Islet of Langerhans (tissue), 1 donor: ENCODE measurements at regions not wholly inside any gene's neighbourhood (a gene's known extent, or its start where the extent isn't known, plus 50 kb on each side); places are given as distances from the start of the nearest gene placed in this dataset.
"Not testable (repeated sequence)": the region's sequence is repeated elsewhere in the genome, so short reads cannot be mapped to it uniquely, and the experiment has no call there.

Experiments
- FAIRE-seq: peaks from one replicate; lab custom pipeline; 2011; peaks lifted over from hg19 to GRCh38; lab: Jason Lieb, UNC

GRCh38 chr18:38221476-38222100, 656.0 kb upstream of the CELF4 start:
- FAIRE-seq = no peak

GRCh38 chr18:38198956-38199355, 633.4 kb upstream of the CELF4 start:
- no peak for FAIRE-seq

- FAIRE-seq = no peak
Observed at GRCh38 chr18:38198526-38198925, 632.9 kb upstream of the CELF4 start.

- no peak for FAIRE-seq
Observed at GRCh38 chr18:38186491-38186890, 620.9 kb upstream of the CELF4 start.

- peak; percentile 79 for FAIRE-seq
Observed at GRCh38 chr18:38174594-38174993, 609.0 kb upstream of the CELF4 start.

- no peak for FAIRE-seq
Observed at GRCh38 chr18:38174173-38174572, 608.6 kb upstream of the CELF4 start.

GRCh38 chr18:38170845-38171244, 605.2 kb upstream of the CELF4 start:
- FAIRE-seq = no peak

GRCh38 chr18:38167623-38168022, 602.0 kb upstream of the CELF4 start:
- no peak for FAIRE-seq

GRCh38 chr18:38153116-38153515, 587.5 kb upstream of the CELF4 start:
- FAIRE-seq = not testable (repeated sequence)

GRCh38 chr18:38116716-38117115, 551.1 kb upstream of the CELF4 start:
- FAIRE-seq = no peak

- FAIRE-seq = no peak
Observed at GRCh38 chr18:38115201-38115600, 549.6 kb upstream of the CELF4 start.

- FAIRE-seq = no peak
Observed at GRCh38 chr18:38087538-38087937, 521.9 kb upstream of the CELF4 start.

GRCh38 chr18:38081516-38081915, 515.9 kb upstream of the CELF4 start:
- no peak for FAIRE-seq

GRCh38 chr18:38077229-38077628, 511.6 kb upstream of the CELF4 start:
- no peak for FAIRE-seq

- no peak for FAIRE-seq
Observed at GRCh38 chr18:38076346-38077070, 510.9 kb upstream of the CELF4 start.

GRCh38 chr18:38074298-38074876, 508.8 kb upstream of the CELF4 start:
- FAIRE-seq = no peak

- no peak for FAIRE-seq
Observed at GRCh38 chr18:38067821-38068220, 502.2 kb upstream of the CELF4 start.

GRCh38 chr18:38067086-38067485, 501.5 kb upstream of the CELF4 start:
- no peak for FAIRE-seq

GRCh38 chr18:38052879-38053590, 487.4 kb upstream of the CELF4 start:
- no peak for FAIRE-seq

- no peak for FAIRE-seq
Observed at GRCh38 chr18:38047820-38048219, 482.2 kb upstream of the CELF4 start.

- no peak for FAIRE-seq
Observed at GRCh38 chr18:38046651-38047050, 481.1 kb upstream of the CELF4 start.

- FAIRE-seq = no peak
Observed at GRCh38 chr18:38045845-38046244, 480.2 kb upstream of the CELF4 start.
